ENCODE measurements at regions not wholly inside any gene's neighbourhood (a gene's known extent, or its start where the extent isn't known, plus 50 kb on each side); places are given as distances from the start of the nearest gene placed in this dataset.

DNA sequence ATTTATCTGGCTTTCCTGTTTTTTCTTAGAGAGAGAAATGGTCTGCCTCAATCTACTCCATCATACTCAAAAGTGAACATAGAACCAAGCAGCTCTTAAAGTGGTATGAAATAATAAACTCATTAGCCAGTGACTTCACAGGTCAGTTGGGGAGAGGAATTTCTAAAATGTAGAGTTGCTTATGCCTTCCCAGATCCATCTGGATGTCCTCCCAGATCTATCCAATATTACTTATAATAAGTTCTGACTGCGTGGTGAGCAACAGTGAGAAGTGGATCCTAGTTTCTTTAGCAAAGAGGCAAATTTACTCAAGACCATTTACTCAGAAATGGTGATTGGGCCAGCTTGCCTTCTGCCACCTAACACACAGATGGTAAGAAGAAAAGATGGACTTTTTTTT lies 748.0 kb downstream of the PCDH18 start:
- ATAC-seq: no peak
- TF ChIP-seq TOX (CRISPR knock-in tag; IDR thresholded peaks at IDR 0.05; ENCODE audit: borderline replicate concordance) (no peak), CSDC2 (CRISPR knock-in tag; IDR thresholded peaks at IDR 0.05) (no peak), RARB (CRISPR knock-in tag; IDR thresholded peaks at IDR 0.05) (no peak), ARNTL (CRISPR knock-in tag; IDR thresholded peaks at IDR 0.05; ENCODE audit: borderline replicate concordance, low read depth) (no peak), GLIS3 (CRISPR knock-in tag; IDR thresholded peaks at IDR 0.05) (no peak), ZNF70 (CRISPR knock-in tag; IDR thresholded peaks at IDR 0.05) (no peak), ESRRG (CRISPR knock-in tag; IDR thresholded peaks at IDR 0.05) (no peak), OSR1 (CRISPR knock-in tag; IDR thresholded peaks at IDR 0.05) (no peak), BACH2 (CRISPR knock-in tag; IDR thresholded peaks at IDR 0.05; ENCODE audit: borderline replicate concordance) (no peak), ZFP30 (CRISPR knock-in tag; IDR thresholded peaks at IDR 0.05) (no peak), ZNF565 (CRISPR knock-in tag; conservative IDR thresholded peaks at IDR 0.05; ENCODE audit: low read depth) (no peak), ZNF8 (CRISPR knock-in tag; IDR thresholded peaks at IDR 0.05) (no peak), ZFP3 (CRISPR knock-in tag; IDR thresholded peaks at IDR 0.05) (no peak)
- TF ChIP-seq, protein P1, sequence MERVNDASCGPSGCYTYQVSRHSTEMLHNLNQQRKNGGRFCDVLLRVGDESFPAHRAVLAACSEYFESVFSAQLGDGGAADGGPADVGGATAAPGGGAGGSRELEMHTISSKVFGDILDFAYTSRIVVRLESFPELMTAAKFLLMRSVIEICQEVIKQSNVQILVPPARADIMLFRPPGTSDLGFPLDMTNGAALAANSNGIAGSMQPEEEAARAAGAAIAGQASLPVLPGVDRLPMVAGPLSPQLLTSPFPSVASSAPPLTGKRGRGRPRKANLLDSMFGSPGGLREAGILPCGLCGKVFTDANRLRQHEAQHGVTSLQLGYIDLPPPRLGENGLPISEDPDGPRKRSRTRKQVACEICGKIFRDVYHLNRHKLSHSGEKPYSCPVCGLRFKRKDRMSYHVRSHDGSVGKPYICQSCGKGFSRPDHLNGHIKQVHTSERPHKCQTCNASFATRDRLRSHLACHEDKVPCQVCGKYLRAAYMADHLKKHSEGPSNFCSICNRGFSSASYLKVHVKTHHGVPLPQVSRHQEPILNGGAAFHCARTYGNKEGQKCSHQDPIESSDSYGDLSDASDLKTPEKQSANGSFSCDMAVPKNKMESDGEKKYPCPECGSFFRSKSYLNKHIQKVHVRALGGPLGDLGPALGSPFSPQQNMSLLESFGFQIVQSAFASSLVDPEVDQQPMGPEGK (CRISPR knock-in tag; IDR thresholded peaks at IDR 0.05; ENCODE audit: borderline replicate concordance): no peak
- TF ChIP-seq, protein P2, sequence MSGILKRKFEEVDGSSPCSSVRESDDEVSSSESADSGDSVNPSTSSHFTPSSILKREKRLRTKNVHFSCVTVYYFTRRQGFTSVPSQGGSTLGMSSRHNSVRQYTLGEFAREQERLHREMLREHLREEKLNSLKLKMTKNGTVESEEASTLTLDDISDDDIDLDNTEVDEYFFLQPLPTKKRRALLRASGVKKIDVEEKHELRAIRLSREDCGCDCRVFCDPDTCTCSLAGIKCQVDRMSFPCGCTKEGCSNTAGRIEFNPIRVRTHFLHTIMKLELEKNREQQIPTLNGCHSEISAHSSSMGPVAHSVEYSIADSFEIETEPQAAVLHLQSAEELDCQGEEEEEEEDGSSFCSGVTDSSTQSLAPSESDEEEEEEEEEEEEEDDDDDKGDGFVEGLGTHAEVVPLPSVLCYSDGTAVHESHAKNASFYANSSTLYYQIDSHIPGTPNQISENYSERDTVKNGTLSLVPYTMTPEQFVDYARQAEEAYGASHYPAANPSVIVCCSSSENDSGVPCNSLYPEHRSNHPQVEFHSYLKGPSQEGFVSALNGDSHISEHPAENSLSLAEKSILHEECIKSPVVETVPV (CRISPR knock-in tag; IDR thresholded peaks at IDR 0.05): no peak
- TF ChIP-seq, protein P3, sequence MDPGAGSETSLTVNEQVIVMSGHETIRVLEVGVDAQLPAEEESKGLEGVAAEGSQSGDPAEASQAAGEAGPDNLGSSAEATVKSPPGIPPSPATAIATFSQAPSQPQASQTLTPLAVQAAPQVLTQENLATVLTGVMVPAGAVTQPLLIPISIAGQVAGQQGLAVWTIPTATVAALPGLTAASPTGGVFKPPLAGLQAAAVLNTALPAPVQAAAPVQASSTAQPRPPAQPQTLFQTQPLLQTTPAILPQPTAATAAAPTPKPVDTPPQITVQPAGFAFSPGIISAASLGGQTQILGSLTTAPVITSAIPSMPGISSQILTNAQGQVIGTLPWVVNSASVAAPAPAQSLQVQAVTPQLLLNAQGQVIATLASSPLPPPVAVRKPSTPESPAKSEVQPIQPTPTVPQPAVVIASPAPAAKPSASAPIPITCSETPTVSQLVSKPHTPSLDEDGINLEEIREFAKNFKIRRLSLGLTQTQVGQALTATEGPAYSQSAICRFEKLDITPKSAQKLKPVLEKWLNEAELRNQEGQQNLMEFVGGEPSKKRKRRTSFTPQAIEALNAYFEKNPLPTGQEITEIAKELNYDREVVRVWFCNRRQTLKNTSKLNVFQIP (CRISPR knock-in tag; IDR thresholded peaks at IDR 0.05; ENCODE audit: borderline replicate concordance, low read depth): no peak
- TF ChIP-seq, protein P4, sequence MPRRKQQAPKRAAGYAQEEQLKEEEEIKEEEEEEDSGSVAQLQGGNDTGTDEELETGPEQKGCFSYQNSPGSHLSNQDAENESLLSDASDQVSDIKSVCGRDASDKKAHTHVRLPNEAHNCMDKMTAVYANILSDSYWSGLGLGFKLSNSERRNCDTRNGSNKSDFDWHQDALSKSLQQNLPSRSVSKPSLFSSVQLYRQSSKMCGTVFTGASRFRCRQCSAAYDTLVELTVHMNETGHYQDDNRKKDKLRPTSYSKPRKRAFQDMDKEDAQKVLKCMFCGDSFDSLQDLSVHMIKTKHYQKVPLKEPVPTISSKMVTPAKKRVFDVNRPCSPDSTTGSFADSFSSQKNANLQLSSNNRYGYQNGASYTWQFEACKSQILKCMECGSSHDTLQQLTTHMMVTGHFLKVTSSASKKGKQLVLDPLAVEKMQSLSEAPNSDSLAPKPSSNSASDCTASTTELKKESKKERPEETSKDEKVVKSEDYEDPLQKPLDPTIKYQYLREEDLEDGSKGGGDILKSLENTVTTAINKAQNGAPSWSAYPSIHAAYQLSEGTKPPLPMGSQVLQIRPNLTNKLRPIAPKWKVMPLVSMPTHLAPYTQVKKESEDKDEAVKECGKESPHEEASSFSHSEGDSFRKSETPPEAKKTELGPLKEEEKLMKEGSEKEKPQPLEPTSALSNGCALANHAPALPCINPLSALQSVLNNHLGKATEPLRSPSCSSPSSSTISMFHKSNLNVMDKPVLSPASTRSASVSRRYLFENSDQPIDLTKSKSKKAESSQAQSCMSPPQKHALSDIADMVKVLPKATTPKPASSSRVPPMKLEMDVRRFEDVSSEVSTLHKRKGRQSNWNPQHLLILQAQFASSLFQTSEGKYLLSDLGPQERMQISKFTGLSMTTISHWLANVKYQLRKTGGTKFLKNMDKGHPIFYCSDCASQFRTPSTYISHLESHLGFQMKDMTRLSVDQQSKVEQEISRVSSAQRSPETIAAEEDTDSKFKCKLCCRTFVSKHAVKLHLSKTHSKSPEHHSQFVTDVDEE (CRISPR knock-in tag; IDR thresholded peaks at IDR 0.05): no peak

DNA sequence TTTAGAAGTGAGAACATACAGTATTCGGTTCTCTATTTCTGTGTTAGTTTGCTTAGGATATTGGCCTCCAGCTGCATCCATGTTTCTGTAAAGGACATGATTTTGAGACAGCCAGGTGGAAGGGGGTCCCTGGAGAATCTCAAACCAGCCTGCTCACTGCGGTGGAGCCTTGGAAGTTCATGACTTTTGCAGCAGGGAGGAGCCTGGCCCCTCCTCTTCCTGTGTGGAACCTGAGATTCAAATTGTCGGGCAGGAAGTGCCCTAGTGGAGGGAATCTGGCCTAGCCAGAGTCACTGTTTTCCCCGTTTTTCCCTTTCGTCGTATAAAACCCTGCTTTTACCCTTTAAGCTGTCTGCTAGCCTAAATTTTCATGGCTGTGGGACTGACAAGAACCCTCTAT lies 762.6 kb downstream of the PCDH18 start:
- TF ChIP-seq ARNTL (CRISPR knock-in tag; IDR thresholded peaks at IDR 0.05; ENCODE audit: borderline replicate concordance, low read depth) (no peak), ISL1 (CRISPR knock-in tag; IDR thresholded peaks at IDR 0.05) (no peak), OSR1 (CRISPR knock-in tag; IDR thresholded peaks at IDR 0.05) (no peak), GLIS3 (CRISPR knock-in tag; IDR thresholded peaks at IDR 0.05) (no peak), ZNF8 (CRISPR knock-in tag; IDR thresholded peaks at IDR 0.05) (no peak), ZNF565 (CRISPR knock-in tag; conservative IDR thresholded peaks at IDR 0.05; ENCODE audit: low read depth) (no peak), ZNF70 (CRISPR knock-in tag; IDR thresholded peaks at IDR 0.05) (no peak), SNAI2 (CRISPR knock-in tag; IDR thresholded peaks at IDR 0.05) (no peak), CSDC2 (CRISPR knock-in tag; IDR thresholded peaks at IDR 0.05) (no peak), TOX (CRISPR knock-in tag; IDR thresholded peaks at IDR 0.05; ENCODE audit: borderline replicate concordance) (no peak), ZC3H10 (CRISPR knock-in tag; IDR thresholded peaks at IDR 0.05) (no peak)
- no peak for ATAC-seq

DNA sequence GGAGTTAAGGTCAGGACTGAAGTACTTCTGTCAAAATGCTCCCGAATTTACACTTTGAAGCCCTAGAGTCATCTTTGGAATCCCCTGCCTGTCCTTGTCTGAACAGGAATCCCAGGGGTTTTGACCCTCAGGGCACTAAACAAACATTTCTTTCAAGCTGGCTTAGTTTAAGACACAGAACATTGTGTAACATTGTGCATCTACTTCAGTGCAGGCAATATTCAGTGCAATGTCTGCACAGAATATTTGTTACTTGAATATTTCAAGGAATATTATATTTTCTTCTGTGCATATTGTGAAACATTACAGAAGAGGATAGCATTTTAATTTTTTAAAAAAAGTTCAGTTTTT lies 763.4 kb downstream of the PCDH18 start:
- no peak for ATAC-seq

More for the DNA sequence above, 763.4 kb downstream of the PCDH18 start:
- no peak for TF ChIP-seq BACH2 (CRISPR knock-in tag; IDR thresholded peaks at IDR 0.05; ENCODE audit: borderline replicate concordance)
- TF ChIP-seq ZNF70 (CRISPR knock-in tag; IDR thresholded peaks at IDR 0.05): no peak
- no peak for TF ChIP-seq CSDC2 (CRISPR knock-in tag; IDR thresholded peaks at IDR 0.05)
- no peak for TF ChIP-seq GLIS3 (CRISPR knock-in tag; IDR thresholded peaks at IDR 0.05)
- no peak for TF ChIP-seq RARB (CRISPR knock-in tag; IDR thresholded peaks at IDR 0.05)

Measured in SK-N-SH treated with all-trans-retinoic acid at 6 μM for 48 hours (cell line).